ENCODE measurements at regions not wholly inside any gene's neighbourhood (a gene's known extent, or its start where the extent isn't known, plus 50 kb on each side); places are given as distances from the start of the nearest gene placed in this dataset.

DNA sequence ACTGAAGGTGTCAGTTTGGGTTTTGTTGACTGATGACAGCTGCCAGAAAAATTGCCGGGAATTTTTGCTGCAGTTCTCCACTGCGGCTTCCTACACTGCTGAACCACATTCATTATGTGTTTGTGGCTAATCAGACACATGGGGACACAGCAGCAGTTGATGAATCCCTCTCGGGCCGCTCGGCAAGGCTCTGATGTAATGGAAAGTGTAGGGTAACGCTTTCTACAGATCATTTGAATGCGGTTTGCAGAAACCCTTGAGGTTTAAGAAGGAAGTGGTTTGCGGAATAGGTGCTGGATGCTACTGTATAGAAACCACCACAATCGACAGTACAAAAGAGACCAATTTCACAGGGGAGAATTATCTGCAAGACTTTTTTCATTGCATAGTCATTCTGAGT is 138.7 kb upstream of the SASH1 start:
- H3K4me2 ChIP-seq (ENCODE audit: low read length): peak overlapping the region; percentile 49
- H3K27me3 ChIP-seq (ENCODE audit: insufficient read depth, low read length): no peaks in the 10 kb centered on the region
- H3K9ac ChIP-seq (ENCODE audit: low read length): no peak overlapping the region
- no peak overlapping the region for H2AFZ ChIP-seq (ENCODE audit: low read depth, low read length)
- no peak for TF ChIP-seq EZH2 (IDR thresholded peaks at IDR 0.05; ENCODE audit: insufficient read depth, low read length)
- TF ChIP-seq, protein P1, sequence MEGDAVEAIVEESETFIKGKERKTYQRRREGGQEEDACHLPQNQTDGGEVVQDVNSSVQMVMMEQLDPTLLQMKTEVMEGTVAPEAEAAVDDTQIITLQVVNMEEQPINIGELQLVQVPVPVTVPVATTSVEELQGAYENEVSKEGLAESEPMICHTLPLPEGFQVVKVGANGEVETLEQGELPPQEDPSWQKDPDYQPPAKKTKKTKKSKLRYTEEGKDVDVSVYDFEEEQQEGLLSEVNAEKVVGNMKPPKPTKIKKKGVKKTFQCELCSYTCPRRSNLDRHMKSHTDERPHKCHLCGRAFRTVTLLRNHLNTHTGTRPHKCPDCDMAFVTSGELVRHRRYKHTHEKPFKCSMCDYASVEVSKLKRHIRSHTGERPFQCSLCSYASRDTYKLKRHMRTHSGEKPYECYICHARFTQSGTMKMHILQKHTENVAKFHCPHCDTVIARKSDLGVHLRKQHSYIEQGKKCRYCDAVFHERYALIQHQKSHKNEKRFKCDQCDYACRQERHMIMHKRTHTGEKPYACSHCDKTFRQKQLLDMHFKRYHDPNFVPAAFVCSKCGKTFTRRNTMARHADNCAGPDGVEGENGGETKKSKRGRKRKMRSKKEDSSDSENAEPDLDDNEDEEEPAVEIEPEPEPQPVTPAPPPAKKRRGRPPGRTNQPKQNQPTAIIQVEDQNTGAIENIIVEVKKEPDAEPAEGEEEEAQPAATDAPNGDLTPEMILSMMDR (IDR thresholded peaks at IDR 0.05; ENCODE audit: insufficient read depth, low read depth, low read length): no peak
- H3K9me3 ChIP-seq (ENCODE audit: insufficient read depth, low read depth, low read length): no peaks in the 10 kb centered on the region
- DNase-seq (ENCODE audit: low read depth) (peak; percentile 99), FAIRE-seq (no peak)
- no peaks in the 10 kb centered on the region for H3K4me1 ChIP-seq (ENCODE audit: insufficient read depth, low read length)
- H3K4me1 Mint-ChIP-seq (ENCODE audit: low read depth, unreplicated experiment): peaks cover 2% of the 10 kb centered on the region
- H3K4me3 ChIP-seq (ENCODE audit: insufficient read depth, low read depth, low read length): no peak overlapping the region
- H3K27ac ChIP-seq (ENCODE audit: low read depth, low read length): peak overlapping the region; percentile 11
- H3K79me2 ChIP-seq (ENCODE audit: insufficient read depth, low read length): no peaks in the 10 kb centered on the region
- H4K20me1 ChIP-seq (ENCODE audit: insufficient read depth, low read length): no peaks in the 10 kb centered on the region
- no peak overlapping the region for H3K27ac Mint-ChIP-seq (ENCODE audit: unreplicated experiment)
- H3K4me3 Mint-ChIP-seq (ENCODE audit: unreplicated experiment): no peak overlapping the region
- no peaks in the 10 kb centered on the region for H3K36me3 Mint-ChIP-seq (ENCODE audit: low read depth, unreplicated experiment)
- no peaks in the 10 kb centered on the region for H3K36me3 ChIP-seq (ENCODE audit: insufficient read depth, low read length)
- peaks cover 12% of the 10 kb centered on the region for H3K27me3 Mint-ChIP-seq (ENCODE audit: low read depth, unreplicated experiment)
- H3K9me3 Mint-ChIP-seq (ENCODE audit: unreplicated experiment): no peaks in the 10 kb centered on the region

DNA sequence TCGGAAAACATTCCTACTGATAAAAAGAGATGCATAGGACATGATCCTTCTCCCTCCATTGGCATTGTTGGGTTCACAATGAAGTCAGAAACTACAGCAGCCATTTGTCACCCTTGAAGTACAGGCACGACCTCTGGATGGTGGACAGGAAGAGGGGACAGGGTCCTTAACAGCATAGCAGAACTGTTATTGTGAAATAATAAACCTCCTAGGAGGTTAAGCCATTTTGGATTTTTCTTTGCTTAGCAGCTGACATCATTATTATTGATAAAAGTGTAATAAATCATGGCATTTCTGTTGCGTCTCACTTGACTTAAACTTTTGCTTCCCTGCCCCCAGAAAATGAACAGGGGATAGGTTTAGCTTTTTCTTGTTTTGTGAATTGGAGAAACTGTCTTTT is 134.3 kb upstream of the SASH1 start:
- FAIRE-seq: no peak
- H3K27ac Mint-ChIP-seq (ENCODE audit: unreplicated experiment): no peak overlapping the region
- no peaks in the 10 kb centered on the region for H4K20me1 ChIP-seq (ENCODE audit: insufficient read depth, low read length)

DNA sequence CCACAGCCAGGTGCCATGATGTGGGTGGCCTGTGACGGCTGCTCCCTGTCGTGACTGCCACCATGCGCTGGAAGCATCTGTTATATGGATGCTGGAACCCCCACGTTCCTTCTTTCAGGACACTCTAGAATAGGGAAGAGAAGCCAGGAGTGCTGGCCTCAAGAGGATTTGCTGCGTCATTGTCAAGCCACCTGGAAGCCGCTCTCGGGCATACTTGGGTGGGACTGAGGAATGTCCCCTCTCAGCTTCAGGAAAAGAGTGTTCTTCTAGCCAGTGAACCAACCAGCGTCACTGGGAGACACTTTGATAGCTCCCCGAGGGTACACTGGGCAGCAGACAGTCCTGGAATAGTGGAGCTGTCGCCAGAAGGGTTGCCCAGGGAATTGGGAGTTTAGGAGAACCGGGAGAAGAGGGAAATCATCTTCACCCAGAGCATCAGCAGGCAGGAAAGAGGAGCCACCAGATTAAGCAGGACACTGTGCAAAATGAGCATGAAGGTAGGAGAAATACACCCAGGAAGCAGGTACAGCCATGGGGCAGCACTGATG is 130.8 kb upstream of the SASH1 start:
- no peaks in the 10 kb centered on the region for H3K36me3 Mint-ChIP-seq (ENCODE audit: low read depth, unreplicated experiment)

More for the DNA sequence above, 134.3 kb upstream of the SASH1 start:
- H3K4me1 ChIP-seq (ENCODE audit: insufficient read depth, low read length): no peaks in the 10 kb centered on the region
- peaks cover 22% of the 10 kb centered on the region for H3K27me3 Mint-ChIP-seq (ENCODE audit: low read depth, unreplicated experiment)
- H3K9me3 ChIP-seq (ENCODE audit: insufficient read depth, low read depth, low read length): no peaks in the 10 kb centered on the region
- H2AFZ ChIP-seq (ENCODE audit: low read depth, low read length): no peak overlapping the region
- H3K4me3 ChIP-seq (ENCODE audit: insufficient read depth, low read depth, low read length): no peak overlapping the region
- H3K36me3 ChIP-seq (ENCODE audit: insufficient read depth, low read length): no peaks in the 10 kb centered on the region
- no peaks in the 10 kb centered on the region for H3K36me3 Mint-ChIP-seq (ENCODE audit: low read depth, unreplicated experiment)
- H3K27me3 ChIP-seq (ENCODE audit: insufficient read depth, low read length): no peaks in the 10 kb centered on the region
- H3K4me2 ChIP-seq (ENCODE audit: low read length): no peak overlapping the region
- no peak for TF ChIP-seq EZH2 (IDR thresholded peaks at IDR 0.05; ENCODE audit: insufficient read depth, low read length)
- TF ChIP-seq, protein P1 (IDR thresholded peaks at IDR 0.05; ENCODE audit: insufficient read depth, low read depth, low read length): no peak
- H3K4me1 Mint-ChIP-seq (ENCODE audit: low read depth, unreplicated experiment): peaks cover 2% of the 10 kb centered on the region
- no peak for DNase-seq (ENCODE audit: low read depth)
- H3K9me3 Mint-ChIP-seq (ENCODE audit: unreplicated experiment): no peaks in the 10 kb centered on the region
- no peak overlapping the region for H3K27ac ChIP-seq (ENCODE audit: low read depth, low read length)
- no peak overlapping the region for H3K4me3 Mint-ChIP-seq (ENCODE audit: unreplicated experiment)
- no peaks in the 10 kb centered on the region for H3K79me2 ChIP-seq (ENCODE audit: insufficient read depth, low read length)
- no peak overlapping the region for H3K9ac ChIP-seq (ENCODE audit: low read length)

More for the DNA sequence above, 130.8 kb upstream of the SASH1 start:
- Histone ChIP-seq H3K4me1 (ENCODE audit: insufficient read depth, low read length) (no peaks in the 10 kb centered on the region), H2AFZ (ENCODE audit: low read depth, low read length) (no peak overlapping the region), H3K27me3 (ENCODE audit: insufficient read depth, low read length) (no peaks in the 10 kb centered on the region), H3K27ac (ENCODE audit: low read depth, low read length) (no peak overlapping the region), H4K20me1 (ENCODE audit: insufficient read depth, low read length) (no peaks in the 10 kb centered on the region), H3K4me2 (ENCODE audit: low read length) (no peak overlapping the region), H3K4me3 (ENCODE audit: insufficient read depth, low read depth, low read length) (no peak overlapping the region), H3K9ac (ENCODE audit: low read length) (no peak overlapping the region), H3K36me3 (ENCODE audit: insufficient read depth, low read length) (no peaks in the 10 kb centered on the region), H3K79me2 (ENCODE audit: insufficient read depth, low read length) (no peaks in the 10 kb centered on the region), H3K9me3 (ENCODE audit: insufficient read depth, low read depth, low read length) (no peaks in the 10 kb centered on the region)
- Mint-ChIP-seq H3K4me1 (ENCODE audit: low read depth, unreplicated experiment) (no peaks in the 10 kb centered on the region), H3K27me3 (ENCODE audit: low read depth, unreplicated experiment) (peaks cover 29% of the 10 kb centered on the region), H3K27ac (ENCODE audit: unreplicated experiment) (no peak overlapping the region), H3K4me3 (ENCODE audit: unreplicated experiment) (no peak overlapping the region), H3K9me3 (ENCODE audit: unreplicated experiment) (no peaks in the 10 kb centered on the region)
- no peak for FAIRE-seq
- no peak for DNase-seq (ENCODE audit: low read depth)
- no peak for TF ChIP-seq EZH2 (IDR thresholded peaks at IDR 0.05; ENCODE audit: insufficient read depth, low read length)
- TF ChIP-seq, protein P1 (IDR thresholded peaks at IDR 0.05; ENCODE audit: insufficient read depth, low read depth, low read length): no peak

Measured in astrocyte (in vitro differentiated cells and primary cell).